K562 (cell line): ENCODE measurements at regions not wholly inside any gene's neighbourhood (a gene's known extent, or its start where the extent isn't known, plus 50 kb on each side); places are given as distances from the start of the nearest gene placed in this dataset.

Experiments used
- CTBP1 ChIP-seq: fragments of 450-650 bp; IDR thresholded peaks from 2 replicates; pipeline ENCODE4 v1.6.1; 2016; ENCODE audit warnings: borderline replicate concordance
- FOXA1 ChIP-seq: fragments of 450-650 bp; IDR thresholded peaks from 2 replicates; pipeline ENCODE4 v1.6.1; 2016; ENCODE audit warnings: mild to moderate bottlenecking, borderline replicate concordance
- LEF1 ChIP-seq: fragments of 450-650 bp; IDR thresholded peaks from 2 replicates; pipeline ENCODE4 v1.6.1; 2016; ENCODE audit warnings: mild to moderate bottlenecking
- TF ChIP-seq, protein P1 (sequence below): fragments of 450-650 bp; IDR thresholded peaks from 2 replicates; pipeline ENCODE4 v1.6.1; 2016; ENCODE audit warnings: mild to moderate bottlenecking, moderate library complexity
- TF ChIP-seq, protein P2 (sequence below): sonication (generic); formaldehyde crosslinking; IDR thresholded peaks from 2 replicates; pipeline ENCODE4 v1.9.0; 2022; ENCODE audit warnings: mild to moderate bottlenecking, missing genetic modification reagents

- TF ChIP-seq, protein P1, sequence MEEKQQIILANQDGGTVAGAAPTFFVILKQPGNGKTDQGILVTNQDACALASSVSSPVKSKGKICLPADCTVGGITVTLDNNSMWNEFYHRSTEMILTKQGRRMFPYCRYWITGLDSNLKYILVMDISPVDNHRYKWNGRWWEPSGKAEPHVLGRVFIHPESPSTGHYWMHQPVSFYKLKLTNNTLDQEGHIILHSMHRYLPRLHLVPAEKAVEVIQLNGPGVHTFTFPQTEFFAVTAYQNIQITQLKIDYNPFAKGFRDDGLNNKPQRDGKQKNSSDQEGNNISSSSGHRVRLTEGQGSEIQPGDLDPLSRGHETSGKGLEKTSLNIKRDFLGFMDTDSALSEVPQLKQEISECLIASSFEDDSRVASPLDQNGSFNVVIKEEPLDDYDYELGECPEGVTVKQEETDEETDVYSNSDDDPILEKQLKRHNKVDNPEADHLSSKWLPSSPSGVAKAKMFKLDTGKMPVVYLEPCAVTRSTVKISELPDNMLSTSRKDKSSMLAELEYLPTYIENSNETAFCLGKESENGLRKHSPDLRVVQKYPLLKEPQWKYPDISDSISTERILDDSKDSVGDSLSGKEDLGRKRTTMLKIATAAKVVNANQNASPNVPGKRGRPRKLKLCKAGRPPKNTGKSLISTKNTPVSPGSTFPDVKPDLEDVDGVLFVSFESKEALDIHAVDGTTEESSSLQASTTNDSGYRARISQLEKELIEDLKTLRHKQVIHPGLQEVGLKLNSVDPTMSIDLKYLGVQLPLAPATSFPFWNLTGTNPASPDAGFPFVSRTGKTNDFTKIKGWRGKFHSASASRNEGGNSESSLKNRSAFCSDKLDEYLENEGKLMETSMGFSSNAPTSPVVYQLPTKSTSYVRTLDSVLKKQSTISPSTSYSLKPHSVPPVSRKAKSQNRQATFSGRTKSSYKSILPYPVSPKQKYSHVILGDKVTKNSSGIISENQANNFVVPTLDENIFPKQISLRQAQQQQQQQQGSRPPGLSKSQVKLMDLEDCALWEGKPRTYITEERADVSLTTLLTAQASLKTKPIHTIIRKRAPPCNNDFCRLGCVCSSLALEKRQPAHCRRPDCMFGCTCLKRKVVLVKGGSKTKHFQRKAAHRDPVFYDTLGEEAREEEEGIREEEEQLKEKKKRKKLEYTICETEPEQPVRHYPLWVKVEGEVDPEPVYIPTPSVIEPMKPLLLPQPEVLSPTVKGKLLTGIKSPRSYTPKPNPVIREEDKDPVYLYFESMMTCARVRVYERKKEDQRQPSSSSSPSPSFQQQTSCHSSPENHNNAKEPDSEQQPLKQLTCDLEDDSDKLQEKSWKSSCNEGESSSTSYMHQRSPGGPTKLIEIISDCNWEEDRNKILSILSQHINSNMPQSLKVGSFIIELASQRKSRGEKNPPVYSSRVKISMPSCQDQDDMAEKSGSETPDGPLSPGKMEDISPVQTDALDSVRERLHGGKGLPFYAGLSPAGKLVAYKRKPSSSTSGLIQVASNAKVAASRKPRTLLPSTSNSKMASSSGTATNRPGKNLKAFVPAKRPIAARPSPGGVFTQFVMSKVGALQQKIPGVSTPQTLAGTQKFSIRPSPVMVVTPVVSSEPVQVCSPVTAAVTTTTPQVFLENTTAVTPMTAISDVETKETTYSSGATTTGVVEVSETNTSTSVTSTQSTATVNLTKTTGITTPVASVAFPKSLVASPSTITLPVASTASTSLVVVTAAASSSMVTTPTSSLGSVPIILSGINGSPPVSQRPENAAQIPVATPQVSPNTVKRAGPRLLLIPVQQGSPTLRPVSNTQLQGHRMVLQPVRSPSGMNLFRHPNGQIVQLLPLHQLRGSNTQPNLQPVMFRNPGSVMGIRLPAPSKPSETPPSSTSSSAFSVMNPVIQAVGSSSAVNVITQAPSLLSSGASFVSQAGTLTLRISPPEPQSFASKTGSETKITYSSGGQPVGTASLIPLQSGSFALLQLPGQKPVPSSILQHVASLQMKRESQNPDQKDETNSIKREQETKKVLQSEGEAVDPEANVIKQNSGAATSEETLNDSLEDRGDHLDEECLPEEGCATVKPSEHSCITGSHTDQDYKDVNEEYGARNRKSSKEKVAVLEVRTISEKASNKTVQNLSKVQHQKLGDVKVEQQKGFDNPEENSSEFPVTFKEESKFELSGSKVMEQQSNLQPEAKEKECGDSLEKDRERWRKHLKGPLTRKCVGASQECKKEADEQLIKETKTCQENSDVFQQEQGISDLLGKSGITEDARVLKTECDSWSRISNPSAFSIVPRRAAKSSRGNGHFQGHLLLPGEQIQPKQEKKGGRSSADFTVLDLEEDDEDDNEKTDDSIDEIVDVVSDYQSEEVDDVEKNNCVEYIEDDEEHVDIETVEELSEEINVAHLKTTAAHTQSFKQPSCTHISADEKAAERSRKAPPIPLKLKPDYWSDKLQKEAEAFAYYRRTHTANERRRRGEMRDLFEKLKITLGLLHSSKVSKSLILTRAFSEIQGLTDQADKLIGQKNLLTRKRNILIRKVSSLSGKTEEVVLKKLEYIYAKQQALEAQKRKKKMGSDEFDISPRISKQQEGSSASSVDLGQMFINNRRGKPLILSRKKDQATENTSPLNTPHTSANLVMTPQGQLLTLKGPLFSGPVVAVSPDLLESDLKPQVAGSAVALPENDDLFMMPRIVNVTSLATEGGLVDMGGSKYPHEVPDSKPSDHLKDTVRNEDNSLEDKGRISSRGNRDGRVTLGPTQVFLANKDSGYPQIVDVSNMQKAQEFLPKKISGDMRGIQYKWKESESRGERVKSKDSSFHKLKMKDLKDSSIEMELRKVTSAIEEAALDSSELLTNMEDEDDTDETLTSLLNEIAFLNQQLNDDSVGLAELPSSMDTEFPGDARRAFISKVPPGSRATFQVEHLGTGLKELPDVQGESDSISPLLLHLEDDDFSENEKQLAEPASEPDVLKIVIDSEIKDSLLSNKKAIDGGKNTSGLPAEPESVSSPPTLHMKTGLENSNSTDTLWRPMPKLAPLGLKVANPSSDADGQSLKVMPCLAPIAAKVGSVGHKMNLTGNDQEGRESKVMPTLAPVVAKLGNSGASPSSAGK: peak; percentile 59
- TF ChIP-seq FOXA1: 0 out of 2 replicates have a peak, but pooled peaks have one; percentile 13
- TF ChIP-seq LEF1: peak; percentile 38; the same call in 1 of the 2 replicates
- TF ChIP-seq, protein P2, sequence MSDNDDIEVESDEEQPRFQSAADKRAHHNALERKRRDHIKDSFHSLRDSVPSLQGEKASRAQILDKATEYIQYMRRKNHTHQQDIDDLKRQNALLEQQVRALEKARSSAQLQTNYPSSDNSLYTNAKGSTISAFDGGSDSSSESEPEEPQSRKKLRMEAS: peak; percentile 40; the same call in 1 of the 2 replicates
- peak; percentile 76; the same call in 1 of the 2 replicates for TF ChIP-seq CTBP1
- TF ChIP-seq, all 486 proteins: peak for 21; not testable (repeated sequence) for 465
Measured at GRCh38 chr7:29723127-29723526, 83.2 kb upstream of the WIPF3 start (continued).
